Ovary (tissue), 7 donors: ENCODE measurements at regions not wholly inside any gene's neighbourhood (a gene's known extent, or its start where the extent isn't known, plus 50 kb on each side); places are given as distances from the start of the nearest gene placed in this dataset.

Source experiments
- DNase-seq, 5 donors: peaks; one replicate each; pipeline ENCODE4 v3.0.0-alpha.2; 2019 to 2020
- H3K27ac ChIP-seq, 2 donors: fragments of 200-600 bp; one replicate each; pipeline versions ENCODE4 v1.5.1 to v1.8.0; 2019 to 2022
- H3K27me3 ChIP-seq: fragments of 200-600 bp; one replicate; pipeline ENCODE4 v1.8.0; 2022
- H3K36me3 ChIP-seq: fragments of 200-600 bp; sonication (generic); one replicate; pipeline ENCODE4 v1.5.1; 2019
- H3K4me1 ChIP-seq: one replicate; pipeline ENCODE4 v1.8.1; 2013; ENCODE audit warnings: mild to moderate bottlenecking, moderate library complexity; ENCODE audit not compliant: insufficient read depth
- H3K4me3 ChIP-seq: fragments of 200-600 bp; sonication (generic); one replicate; pipeline ENCODE4 v1.5.1; 2017
- H3K9me3 ChIP-seq, 2 donors: fragments of 200-600 bp in 1 of 2; sonication (generic) in 1 of 2; one replicate each; pipeline versions ENCODE4 v1.5.1 to v1.8.1; 2013 to 2019; ENCODE audit warnings: mild to moderate bottlenecking in 1 of 2, moderate library complexity in 1 of 2
- EP300 ChIP-seq: sonication (generic); formaldehyde crosslinking; IDR thresholded peaks from one replicate; pipeline ENCODE4 v1.6.1; 2017; ENCODE audit warnings: antibody characterized with exemption
- POLR2A ChIP-seq: fragments of 450-650 bp; IDR thresholded peaks from one replicate; pipeline ENCODE4 v1.6.1; 2017; ENCODE audit warnings: antibody characterized with exemption, mild to moderate bottlenecking, moderate library complexity
- WGBS, 3 donors: extraction: QIAGEN DNeasy Blood & Tissue Kit in 1 of 3; methylation state at CpG; one replicate each; pipeline versions ENCODE4 v1.1.5 to v1.1.7; 2013 to 2017; 5-methylcytosine and 5-hydroxymethylcytosine counted together
- intact Hi-C, 4 donors: fragments of 100-400 bp; cut with DNase I; formaldehyde crosslinking; loops; one replicate each; pipeline versions ENCODE4 v1.11.0 to v1.15.1; 2022 to 2023
- TF ChIP-seq, protein P1 (sequence below), 3 donors: fragments of 450-650 bp in 2 of 3; fragments of 200-600 bp in 1 of 3; IDR thresholded peaks; one replicate each; pipeline versions ENCODE4 v1.5.1 to v1.8.0; 2016 to 2022; ENCODE audit warnings: antibody characterized with exemption in 3 of 3, mild to moderate bottlenecking in 1 of 3
- donor health status: DM: no; HTN: no; CAD: no; lungs with moderate emphysema.
- donor health status: DM: no; HTN: no; CAD: no.
- donor health status: Bipolar disorder and iron deficiency.
- donor health status: DM: no; HTN: no; CAD: no.
- donor health status: DM: yes; HTN: yes; CAD: no.

DNA sequence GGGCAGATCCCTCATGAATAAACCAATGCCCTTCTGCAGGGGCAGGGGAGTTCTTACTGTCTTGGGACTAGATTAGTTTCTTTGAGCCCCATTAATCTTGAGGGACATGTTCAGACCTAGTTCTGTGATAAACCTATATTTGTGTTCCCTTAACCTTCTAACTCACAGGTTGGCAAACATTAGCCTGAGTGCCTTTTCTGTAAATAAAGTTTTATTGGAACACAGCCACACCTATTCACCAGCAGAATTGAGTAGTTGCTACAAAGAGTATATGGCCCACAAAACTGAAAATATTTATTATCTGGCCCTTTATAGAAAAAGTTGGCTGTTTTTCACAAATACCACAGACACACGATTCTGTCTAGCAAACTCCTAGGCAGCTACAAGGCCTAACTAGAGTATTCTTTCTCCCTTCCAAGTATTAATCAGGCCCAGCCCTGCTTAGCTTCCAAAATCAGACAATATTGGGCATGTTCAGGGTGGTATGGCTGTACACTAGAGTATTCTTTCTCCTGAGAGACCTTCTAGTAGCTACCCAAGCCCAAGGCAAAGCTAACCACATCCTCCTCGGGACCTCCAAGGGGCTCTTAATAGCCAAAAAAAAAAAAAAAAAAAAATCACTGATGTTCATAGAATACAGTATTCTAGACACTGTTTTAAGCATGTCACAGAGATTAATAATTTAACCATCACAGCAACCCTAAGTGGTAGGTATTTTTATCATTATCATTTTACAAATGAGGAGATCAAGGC is 199.3 kb upstream of the PWP1 start:
- H3K4me3 ChIP-seq: no peak overlapping the region
- no peak overlapping the region for H3K27ac ChIP-seq
- no peak for DNase-seq

DNA sequence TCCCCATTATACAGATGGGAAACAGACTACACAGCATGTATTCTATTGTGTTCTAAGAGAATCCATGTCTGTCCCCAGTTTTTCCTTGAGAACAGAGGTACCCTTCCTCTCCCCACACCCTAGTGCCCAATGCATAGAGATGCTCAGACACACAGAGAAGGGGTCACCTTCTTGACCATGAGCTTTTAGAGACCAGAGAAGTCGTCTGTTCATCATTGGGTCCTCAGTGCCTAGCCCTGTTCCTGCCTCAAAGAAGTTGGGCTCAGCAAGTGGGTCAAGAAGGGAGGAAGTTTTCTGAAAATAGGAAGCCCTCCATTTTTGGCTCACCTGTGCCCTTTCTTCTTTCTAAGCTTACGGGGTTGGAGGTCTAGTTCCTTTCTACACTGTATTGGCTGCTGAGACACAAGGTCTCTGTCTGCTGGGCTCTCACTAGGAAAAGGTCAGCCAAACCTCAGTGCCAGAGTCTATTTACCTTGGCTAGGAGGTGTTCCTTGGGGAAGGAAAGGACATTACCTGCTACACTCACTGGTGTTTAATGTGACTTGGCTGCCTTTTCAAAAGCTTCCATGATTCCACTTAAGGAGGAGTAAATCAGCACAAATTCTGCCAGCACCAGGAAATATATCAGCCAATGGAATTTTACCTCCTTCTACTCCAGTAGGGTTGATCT is 198.5 kb upstream of the PWP1 start:
- Histone ChIP-seq H3K4me3 (no peak overlapping the region), H3K9me3 (no peaks in the 10 kb centered on the region), H3K27ac (no peak overlapping the region), H3K4me1 (no peaks in the 10 kb centered on the region), H3K36me3 (no peaks in the 10 kb centered on the region), H3K27me3 (no peaks in the 10 kb centered on the region)
- TF ChIP-seq EP300: no peak
- TF ChIP-seq, protein P1, sequence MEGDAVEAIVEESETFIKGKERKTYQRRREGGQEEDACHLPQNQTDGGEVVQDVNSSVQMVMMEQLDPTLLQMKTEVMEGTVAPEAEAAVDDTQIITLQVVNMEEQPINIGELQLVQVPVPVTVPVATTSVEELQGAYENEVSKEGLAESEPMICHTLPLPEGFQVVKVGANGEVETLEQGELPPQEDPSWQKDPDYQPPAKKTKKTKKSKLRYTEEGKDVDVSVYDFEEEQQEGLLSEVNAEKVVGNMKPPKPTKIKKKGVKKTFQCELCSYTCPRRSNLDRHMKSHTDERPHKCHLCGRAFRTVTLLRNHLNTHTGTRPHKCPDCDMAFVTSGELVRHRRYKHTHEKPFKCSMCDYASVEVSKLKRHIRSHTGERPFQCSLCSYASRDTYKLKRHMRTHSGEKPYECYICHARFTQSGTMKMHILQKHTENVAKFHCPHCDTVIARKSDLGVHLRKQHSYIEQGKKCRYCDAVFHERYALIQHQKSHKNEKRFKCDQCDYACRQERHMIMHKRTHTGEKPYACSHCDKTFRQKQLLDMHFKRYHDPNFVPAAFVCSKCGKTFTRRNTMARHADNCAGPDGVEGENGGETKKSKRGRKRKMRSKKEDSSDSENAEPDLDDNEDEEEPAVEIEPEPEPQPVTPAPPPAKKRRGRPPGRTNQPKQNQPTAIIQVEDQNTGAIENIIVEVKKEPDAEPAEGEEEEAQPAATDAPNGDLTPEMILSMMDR (IDR thresholded peaks at IDR 0.05): no peak
- no peak for TF ChIP-seq POLR2A
- intact Hi-C loops: no loop called here
- 71 to 75% (median 75%) methylated on average over 2 of the region's 2 CpGs for WGBS, 3 donors
- no peak for DNase-seq

More for the DNA sequence above, 199.3 kb upstream of the PWP1 start:
- Histone ChIP-seq H3K36me3 (no peaks in the 10 kb centered on the region), H3K9me3 (no peaks in the 10 kb centered on the region), H3K4me1 (no peaks in the 10 kb centered on the region), H3K27me3 (no peaks in the 10 kb centered on the region)
- 58 to 68% (median 60%) methylated on average over 2 of the region's 2 CpGs for WGBS, 3 donors
- intact Hi-C loops: no loop called here
- no peak for TF ChIP-seq EP300

DNA sequence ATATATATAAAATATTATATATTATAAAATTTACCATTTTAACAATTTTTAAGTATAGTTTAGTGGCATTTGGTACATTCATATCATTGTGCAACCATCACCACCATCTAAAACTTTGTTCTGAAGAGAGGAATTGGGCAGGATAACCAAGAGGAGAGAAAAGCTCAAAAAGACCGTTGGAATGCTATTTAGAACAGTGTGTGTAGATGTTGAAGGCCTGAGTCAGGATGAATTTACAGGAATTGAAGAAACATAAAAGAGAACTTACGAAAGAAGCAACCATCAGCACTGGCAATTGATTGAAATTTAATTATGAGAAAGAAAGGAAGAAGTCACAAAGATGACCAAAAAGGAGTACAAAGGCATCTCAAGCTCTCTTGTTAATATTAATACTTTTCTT is 196.9 kb upstream of the PWP1 start:
- intact Hi-C loops: no loop called here
- 75 to 79% (median 78%) methylated on average over 2 of the region's 2 CpGs for WGBS, 3 donors

DNA sequence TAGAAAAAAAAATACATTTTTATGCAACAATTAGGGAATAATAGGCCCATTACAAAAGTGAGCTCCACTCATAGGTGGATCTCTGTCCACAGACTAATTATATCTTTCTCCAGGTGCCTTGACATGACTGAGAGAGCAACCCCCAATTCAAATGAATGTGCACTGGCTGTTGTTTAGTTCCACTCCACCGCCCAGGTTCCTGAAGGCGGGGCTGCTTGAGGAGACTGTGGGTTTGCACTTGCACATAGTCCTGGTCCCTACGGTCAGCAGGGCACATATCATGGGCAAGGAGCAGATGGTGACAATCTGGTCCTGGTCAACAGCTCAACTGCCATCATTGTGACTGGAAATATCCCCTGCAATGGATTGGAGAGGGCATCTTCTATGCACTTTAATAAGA is 195.6 kb upstream of the PWP1 start:
- intact Hi-C loops: no loop called here
- Histone ChIP-seq H3K9me3 (no peaks in the 10 kb centered on the region), H3K27ac (no peak overlapping the region), H3K4me3 (no peak overlapping the region), H3K36me3 (no peaks in the 10 kb centered on the region), H3K4me1 (no peaks in the 10 kb centered on the region), H3K27me3 (no peaks in the 10 kb centered on the region)
- no peak for DNase-seq
- 79 to 86% (median 82%) methylated on average over 3 of the region's 3 CpGs for WGBS, 3 donors
- TF ChIP-seq, protein P1 (IDR thresholded peaks at IDR 0.05): no peak
- TF ChIP-seq POLR2A (no peak), EP300 (no peak)

More for the DNA sequence above, 196.9 kb upstream of the PWP1 start:
- no peak for DNase-seq
- no peaks in the 10 kb centered on the region for H3K4me1 ChIP-seq
- no peak for TF ChIP-seq EP300
- TF ChIP-seq, protein P1 (IDR thresholded peaks at IDR 0.05): no peak
- no peak for TF ChIP-seq POLR2A
- H3K4me3 ChIP-seq: no peak overlapping the region
- no peaks in the 10 kb centered on the region for H3K36me3 ChIP-seq
- no peak overlapping the region for H3K27ac ChIP-seq
- H3K9me3 ChIP-seq: no peaks in the 10 kb centered on the region
- H3K27me3 ChIP-seq: no peaks in the 10 kb centered on the region

DNA sequence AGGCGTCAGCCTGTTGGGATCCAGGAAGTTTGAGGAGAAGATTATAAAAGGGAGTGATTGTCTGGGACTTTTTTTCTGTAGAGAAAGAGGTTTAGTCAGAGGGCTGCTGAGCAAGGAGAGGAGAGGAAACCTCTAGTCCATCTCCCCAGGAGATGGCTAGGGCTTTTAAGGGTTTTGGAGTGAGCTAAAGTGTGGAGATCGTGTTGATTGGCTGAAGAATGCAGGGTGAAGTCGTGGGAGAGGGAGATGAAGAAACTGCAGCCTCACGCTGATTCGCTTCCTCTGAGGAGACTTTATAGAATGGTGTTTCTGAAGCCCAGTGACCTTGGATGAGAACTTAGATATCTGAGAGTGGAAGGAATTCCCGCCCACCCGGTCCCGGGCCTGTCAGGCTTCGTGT is 193.7 kb upstream of the PWP1 start:
- 15 to 28% (median 17%) methylated on average over 9 of the region's 9 CpGs for WGBS, 3 donors
- no peak for DNase-seq
- H3K27ac ChIP-seq: no peak overlapping the region
- no peak overlapping the region for H3K4me3 ChIP-seq
- TF ChIP-seq EP300: no peak
- TF ChIP-seq, protein P1 (IDR thresholded peaks at IDR 0.05): no peak
- TF ChIP-seq POLR2A: no peak
- H3K9me3 ChIP-seq: no peaks in the 10 kb centered on the region
- H3K27me3 ChIP-seq: no peaks in the 10 kb centered on the region
- no peaks in the 10 kb centered on the region for H3K36me3 ChIP-seq
- intact Hi-C loops: no loop called here
- no peaks in the 10 kb centered on the region for H3K4me1 ChIP-seq
